Hematopoietic multipotent progenitor cell treated with erythropoietin and hydrocortisone succinate and interleukin-3 and kit ligand, for 15 days (in vitro differentiated cells): ENCODE measurements at regions not wholly inside any gene's neighbourhood (a gene's known extent, or its start where the extent isn't known, plus 50 kb on each side); places are given as distances from the start of the nearest gene placed in this dataset.
"Not testable (repeated sequence)": the region's sequence is repeated elsewhere in the genome, so short reads cannot be mapped to it uniquely, and the experiment has no call there.

Experiments
- DNase-seq: peaks from one replicate; pipeline ENCODE4 v3.0.0-alpha.2; 2015; ENCODE audit warnings: low spot score

- DNase-seq, result peak; percentile 95
These were observed 1358.8 kb upstream of the TMEM132C start for GRCh38 chr12:126907900-126908764.

GRCh38 chr12:126908765-126909142 is 1358.2 kb upstream of the TMEM132C start:
- DNase-seq, result no peak

- no peak for DNase-seq
These were observed 1356.4 kb upstream of the TMEM132C start for GRCh38 chr12:126910570-126910969.

- DNase-seq, result no peak
These were observed 1354.9 kb upstream of the TMEM132C start for GRCh38 chr12:126912111-126912510.

DNA sequence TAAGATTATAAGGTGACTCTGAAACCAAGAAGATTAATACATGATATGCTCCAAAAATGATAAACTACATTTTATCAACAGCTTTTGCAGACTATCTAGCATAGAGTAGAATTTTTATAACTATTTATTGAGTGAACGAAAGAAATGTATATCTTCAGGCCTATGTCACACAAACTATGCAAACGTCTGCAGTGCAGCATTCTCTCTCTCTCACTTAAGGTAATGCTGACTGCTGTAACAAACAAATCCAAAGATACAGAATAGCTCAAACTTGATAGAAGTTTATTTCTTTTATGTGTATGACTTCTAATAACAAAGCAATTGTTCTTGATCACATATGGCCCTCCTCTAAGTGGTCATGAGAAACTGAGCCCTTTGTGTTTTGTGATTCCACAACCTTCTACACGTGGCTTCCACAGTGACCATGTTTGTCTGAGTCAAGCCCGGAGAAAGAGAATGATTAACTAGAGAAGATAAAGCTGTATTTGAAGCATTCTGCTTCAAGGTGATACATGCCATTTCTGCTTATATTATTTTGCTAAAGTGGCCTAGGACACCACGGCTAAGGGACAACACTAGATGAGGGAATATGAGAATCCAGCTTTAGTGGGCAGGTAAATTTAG is 1352.7 kb upstream of the TMEM132C start:
- DNase-seq, result no peak

DNA sequence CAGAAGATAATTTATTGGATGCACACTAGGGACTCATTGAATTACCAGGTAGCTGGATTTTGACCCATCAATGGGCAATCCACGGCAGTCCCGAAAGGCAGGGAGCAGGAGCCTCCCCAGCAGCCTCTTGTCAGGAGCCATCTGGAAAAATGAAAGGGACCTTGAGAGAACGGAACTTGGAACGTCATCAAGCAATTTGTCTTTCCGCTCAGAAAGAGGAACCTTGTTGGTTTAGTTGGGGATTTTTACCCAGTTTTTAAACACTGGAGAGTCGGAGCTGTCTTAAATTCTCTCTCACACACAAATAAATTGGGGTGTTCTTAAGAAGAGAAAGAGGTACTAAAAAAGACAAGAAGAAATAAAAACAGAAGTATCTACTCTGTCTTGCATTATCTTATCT is 1351.7 kb upstream of the TMEM132C start:
- no peak for DNase-seq

DNA sequence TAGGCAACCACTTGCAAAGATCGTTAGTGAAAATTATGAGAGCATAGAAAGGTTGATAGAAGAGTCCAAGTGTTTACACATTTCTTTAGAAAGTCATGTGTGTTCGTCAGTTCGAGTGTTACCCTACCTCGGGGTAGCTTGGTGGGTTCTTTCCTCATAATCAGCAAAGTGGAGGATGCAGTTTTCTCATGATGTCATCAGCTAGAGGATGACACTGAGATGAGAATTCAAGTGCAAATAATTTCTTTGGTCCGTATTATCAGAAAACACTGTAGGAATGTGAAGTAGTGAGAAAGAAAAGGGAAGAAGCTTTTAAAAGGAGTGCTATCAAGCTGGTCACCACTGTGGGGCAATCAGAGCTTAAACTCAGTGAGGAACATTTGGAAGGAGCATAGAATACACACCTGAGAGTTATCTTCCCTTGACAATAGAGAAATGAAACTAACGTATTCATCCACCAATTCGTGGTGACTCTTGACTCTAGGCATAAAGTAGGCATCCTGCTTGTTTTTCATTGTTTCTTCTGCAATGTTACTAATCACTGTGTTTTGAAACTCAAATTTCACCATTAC is 1340.9 kb upstream of the TMEM132C start:
- no peak for DNase-seq

DNA sequence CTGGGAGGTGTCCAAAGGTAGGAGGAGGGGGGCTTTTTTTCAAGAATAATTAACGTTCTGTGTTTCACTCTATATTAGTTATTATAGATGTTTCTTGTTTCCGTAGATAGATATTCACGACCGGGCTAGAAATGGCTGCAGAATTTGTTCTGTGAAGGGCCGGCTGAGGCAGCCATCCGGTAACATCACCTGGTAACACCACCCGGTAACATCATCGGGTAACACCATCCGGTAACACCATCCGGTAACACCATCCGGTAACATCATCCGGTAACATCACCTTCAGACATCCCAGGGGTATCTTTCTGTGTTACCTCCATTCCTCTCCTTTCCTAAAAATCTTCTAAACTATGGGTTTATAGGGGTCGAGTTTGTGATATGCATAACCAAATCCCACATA is 1336.7 kb upstream of the TMEM132C start:
- no peak for DNase-seq

DNA sequence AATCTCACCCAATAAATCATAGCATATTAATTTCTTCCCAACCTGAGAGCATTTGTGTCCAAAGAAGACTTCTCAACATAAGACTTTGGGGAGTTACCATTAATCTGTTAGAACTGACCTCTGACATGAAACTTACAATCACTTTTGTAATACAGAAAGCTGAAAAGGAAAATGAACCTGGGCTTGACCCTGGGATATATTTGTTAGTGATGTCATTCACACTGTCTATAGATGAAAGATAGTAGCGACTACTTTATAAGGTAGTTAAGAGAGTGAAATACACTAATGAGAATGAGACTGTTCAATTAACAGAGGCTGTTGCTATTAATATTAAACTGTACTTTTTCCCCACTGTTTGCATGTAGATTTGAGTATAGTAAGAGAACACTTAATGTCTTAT is 1334.8 kb upstream of the TMEM132C start:
- DNase-seq, result no peak

- DNase-seq, result no peak
These were observed 1331.5 kb upstream of the TMEM132C start for GRCh38 chr12:126935435-126935834.

DNA sequence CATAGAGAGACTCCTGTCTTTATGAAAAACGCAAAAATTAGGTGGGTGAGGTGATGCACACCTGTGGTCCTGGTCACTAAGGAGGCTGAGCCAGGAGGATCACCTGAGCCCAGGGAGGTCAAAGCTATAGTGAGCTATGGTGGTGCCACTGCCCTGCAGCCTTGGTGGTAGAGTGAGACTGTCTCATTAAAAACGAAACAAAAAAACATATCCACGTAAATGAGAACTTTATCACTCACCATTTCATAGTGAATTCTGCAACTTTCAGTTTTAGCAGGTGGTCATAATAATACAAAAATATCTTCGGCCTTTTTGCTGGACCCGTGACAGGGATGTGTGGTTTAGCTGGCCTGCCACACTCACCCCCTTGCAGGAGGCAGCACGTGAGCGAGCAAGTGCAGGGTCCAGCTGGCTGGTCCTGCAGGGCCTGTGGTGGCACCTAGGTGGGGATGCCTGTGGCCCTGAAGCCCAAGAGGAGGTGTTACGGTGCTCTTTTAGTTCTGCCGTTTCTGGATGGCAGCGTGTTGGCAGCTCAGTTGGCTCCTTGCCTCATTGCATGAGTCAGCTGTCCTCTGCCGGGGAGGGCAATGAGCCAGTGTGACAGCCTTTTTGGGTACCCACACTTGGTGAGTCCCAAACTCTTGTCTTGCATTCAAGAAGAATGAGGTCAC is 1330.7 kb upstream of the TMEM132C start:
- peak; percentile 91 for DNase-seq

DNA sequence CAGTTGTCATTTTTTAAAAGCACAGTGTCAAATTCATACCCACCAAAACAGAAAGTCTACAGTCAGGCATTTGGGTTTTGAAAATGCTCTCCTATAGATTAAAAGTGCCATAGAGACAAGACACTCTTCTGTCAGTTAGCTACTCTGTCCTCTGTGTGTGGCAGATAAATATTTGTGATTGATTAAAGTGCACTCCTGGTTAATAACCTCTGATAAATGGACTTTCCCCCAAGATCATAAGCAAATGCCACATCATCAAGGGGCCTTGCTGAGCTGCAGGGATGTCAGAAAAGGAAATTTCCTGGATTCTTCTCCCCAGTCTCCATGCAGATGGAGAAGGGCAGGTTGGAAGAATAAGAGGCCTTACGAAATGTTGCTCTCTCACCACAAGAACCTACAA is 1329.5 kb upstream of the TMEM132C start:
- DNase-seq, result no peak

- no peak for DNase-seq
These were observed 1322.3 kb upstream of the TMEM132C start for GRCh38 chr12:126944684-126945083.

- not testable (repeated sequence) for DNase-seq
These were observed 1320.0 kb upstream of the TMEM132C start for GRCh38 chr12:126946958-126947357.

DNA sequence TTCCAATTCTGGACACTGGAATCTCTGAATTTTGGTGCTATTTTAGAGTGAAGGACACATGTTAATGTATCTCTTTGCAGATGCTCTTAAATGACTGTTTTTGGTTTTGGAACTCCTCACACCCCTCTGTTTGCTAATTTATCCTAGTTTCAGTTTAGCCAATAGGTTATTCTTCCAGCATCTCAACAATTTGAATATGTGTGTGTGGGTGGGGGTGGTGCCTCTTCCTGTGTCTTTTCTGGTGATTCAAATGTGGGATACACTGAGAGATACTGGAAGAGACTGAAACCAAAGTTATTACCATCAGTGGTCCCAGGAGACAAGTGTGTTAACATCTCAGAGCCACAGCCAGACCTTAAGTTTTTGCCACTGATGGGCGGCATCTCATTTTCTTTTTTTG is 1317.4 kb upstream of the TMEM132C start:
- no peak for DNase-seq

DNA sequence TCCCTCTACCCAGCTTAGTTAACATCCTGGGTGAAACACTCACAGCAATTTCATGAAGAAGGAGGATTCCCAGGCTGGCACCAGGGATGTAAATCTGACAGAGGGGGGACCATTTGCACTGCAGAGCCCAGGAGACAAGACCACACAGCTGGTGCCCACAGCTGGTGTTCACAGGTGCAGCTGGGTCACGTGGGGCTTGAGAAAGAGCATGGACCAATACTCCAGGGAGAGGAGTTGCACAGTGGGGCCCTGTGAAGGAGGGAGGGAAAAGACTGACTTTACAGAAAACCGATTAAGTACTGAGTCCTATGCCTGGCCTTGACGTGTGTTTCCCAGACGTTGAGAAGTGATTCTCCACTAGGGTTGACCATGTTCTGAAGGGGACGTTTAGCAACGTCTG is 1316.7 kb upstream of the TMEM132C start:
- no peak for DNase-seq

DNA sequence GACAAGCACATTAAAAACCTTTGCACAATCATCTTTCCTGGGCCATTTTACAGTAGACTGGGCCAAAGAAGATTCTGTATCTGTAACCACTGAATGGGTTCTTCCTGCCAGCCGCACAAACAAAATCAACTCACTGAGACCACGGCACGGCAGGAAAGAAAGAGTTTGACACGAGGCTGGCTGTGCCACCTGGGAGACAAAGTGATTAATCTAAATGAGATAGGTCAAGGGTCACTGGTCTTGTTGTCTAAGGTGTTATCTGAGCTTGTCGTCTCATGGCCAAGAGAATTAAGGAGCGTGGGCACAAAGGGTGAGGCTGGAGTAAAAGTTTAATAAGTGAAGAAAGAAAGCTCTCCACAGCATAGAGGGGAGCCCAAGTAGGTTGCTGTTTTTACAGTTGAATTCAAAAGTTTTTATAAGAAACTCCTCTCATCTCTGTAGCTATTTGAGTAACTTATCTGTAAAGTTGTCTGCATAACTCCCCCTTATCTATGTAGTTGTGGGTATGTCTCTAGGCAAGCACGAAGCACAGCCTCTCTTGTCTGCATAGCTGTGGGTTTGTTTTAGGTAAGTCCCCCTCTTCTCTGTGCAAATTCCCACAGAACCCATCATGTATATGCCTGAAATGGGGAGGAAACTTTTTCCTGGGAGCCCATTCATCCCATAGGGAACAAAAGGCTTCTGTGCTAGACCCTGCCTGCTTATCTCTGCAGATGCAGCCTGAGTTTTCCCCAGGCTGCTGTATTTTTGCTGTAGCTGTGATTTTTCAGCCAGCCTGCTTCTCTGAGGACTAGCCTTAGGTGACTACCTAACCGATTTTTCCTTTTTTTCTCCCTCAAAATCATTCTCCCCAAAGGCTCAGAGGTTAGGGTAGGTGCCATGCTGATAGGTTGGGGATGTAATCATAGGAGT is 1314.6 kb upstream of the TMEM132C start:
- no peak for DNase-seq

- DNase-seq, result no peak
These were observed 1313.5 kb upstream of the TMEM132C start for GRCh38 chr12:126953365-126953889.

DNA sequence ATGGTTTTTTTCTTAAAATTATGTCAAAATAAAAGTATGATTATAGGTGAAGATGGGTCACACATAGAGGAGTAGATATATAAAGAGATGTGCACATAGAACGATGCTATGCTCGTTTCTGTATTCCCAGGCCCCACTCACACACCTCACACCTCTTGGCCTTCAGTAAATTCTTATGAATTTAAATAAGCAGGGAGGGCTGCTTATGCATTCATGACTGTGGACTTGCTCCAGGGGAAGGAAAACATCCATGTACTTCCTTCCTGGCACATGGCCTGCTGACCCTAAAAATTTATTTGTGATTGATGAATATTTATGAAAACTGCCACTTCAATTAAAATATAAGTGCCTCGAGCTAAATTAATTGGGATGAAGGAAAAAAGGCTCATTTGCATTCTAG is 1306.7 kb upstream of the TMEM132C start:
- no peak for DNase-seq

GRCh38 chr12:126960709-126961108 is 1306.3 kb upstream of the TMEM132C start:
- no peak for DNase-seq

DNA sequence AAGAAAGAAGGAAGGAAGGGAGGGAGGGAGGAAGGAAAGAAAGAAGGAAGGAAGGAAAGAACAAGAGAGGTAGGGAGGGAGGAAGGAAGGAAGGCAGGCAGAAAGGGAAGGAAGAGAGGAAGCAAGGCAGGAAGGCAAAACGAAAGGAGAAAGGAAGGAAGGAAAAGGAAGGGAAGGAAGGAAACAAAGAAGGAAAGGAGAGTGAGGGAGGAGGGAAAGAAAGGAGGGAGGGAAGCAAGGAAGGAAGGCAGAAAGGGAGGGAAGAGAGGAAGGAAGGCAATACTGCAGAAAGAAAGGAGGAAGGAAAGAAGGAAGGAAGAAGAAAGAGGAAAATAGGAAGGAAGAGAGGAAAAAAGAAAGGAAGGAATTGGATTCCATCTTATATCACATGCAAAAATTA is 1303.1 kb upstream of the TMEM132C start:
- no peak for DNase-seq
